Ishikawa (cell line): ENCODE measurements at regions not wholly inside any gene's neighbourhood (a gene's known extent, or its start where the extent isn't known, plus 50 kb on each side); places are given as distances from the start of the nearest gene placed in this dataset.

ENCODE experiments used
- CEBPB ChIP-seq: IDR thresholded peaks from 2 replicates; pipeline ENCODE4 v1.6.1; 2012
- CREB1 ChIP-seq: IDR thresholded peaks from 2 replicates; pipeline ENCODE4 v1.6.1; 2012; ENCODE audit warnings: low read depth
- EGR1 ChIP-seq: IDR thresholded peaks from 2 replicates; pipeline ENCODE4 v1.6.1; 2012
- EP300 ChIP-seq: IDR thresholded peaks from 2 replicates; pipeline ENCODE4 v1.6.1; 2012; ENCODE audit warnings: borderline replicate concordance
- FOXM1 ChIP-seq: IDR thresholded peaks from 2 replicates; pipeline ENCODE4 v1.6.1; 2012; ENCODE audit warnings: low read depth, borderline replicate concordance
- MAX ChIP-seq: IDR thresholded peaks from 2 replicates; pipeline ENCODE4 v1.6.1; 2012
- NFIC ChIP-seq: IDR thresholded peaks from 2 replicates; pipeline ENCODE4 v1.6.1; 2012
- RAD21 ChIP-seq: IDR thresholded peaks from 2 replicates; pipeline ENCODE4 v1.6.1; 2012; ENCODE audit warnings: low read depth
- REST ChIP-seq: IDR thresholded peaks from 2 replicates; pipeline ENCODE4 v1.6.1; 2012; ENCODE audit warnings: low read depth, mild to moderate bottlenecking
- TAF1 ChIP-seq: IDR thresholded peaks from 2 replicates; pipeline ENCODE4 v1.6.1; 2012; ENCODE audit warnings: low read depth, mild to moderate bottlenecking
- TCF12 ChIP-seq: IDR thresholded peaks from 2 replicates; pipeline ENCODE4 v1.6.1; 2012; ENCODE audit warnings: low read depth
- TEAD4 ChIP-seq: IDR thresholded peaks from 2 replicates; pipeline ENCODE4 v1.6.1; 2012
- USF1 ChIP-seq: IDR thresholded peaks from 2 replicates; pipeline ENCODE4 v1.6.1; 2012
- YY1 ChIP-seq: IDR thresholded peaks from 2 replicates; pipeline ENCODE4 v1.6.1; 2012; ENCODE audit warnings: low read depth
- ZBTB7A ChIP-seq: IDR thresholded peaks from 2 replicates; pipeline ENCODE4 v1.6.1; 2012; ENCODE audit warnings: low read depth

GRCh38 chr5:25764733-25765132, 1120.0 kb upstream of the CDH10 start:
- TF ChIP-seq CREB1 (no peak), REST (no peak), MAX (no peak), USF1 (no peak), YY1 (no peak)

DNA sequence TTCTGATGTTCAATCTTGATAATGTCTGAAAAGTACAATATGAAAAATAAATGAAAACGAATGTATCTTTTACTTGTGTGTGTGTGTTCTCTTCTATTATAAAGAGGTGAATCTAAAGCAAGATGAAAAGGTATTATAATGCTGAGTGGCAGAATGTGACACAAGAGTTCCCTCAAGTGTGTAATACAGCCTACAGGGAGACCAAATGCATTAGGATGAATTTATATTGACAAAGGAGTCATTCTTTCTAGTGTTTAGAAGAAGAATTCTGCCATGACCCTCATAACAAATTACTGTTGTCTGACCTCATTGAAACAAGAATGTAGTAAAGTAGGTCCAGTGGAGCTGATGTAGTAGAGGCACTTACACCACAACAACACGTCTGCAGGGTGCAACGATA, 1119.0 kb upstream of the CDH10 start:
- TF ChIP-seq TAF1 (no peak), TEAD4 (no peak), ZBTB7A (no peak), NFIC (no peak), EP300 (no peak), USF1 (no peak), EGR1 (no peak), YY1 (no peak), RAD21 (no peak), FOXM1 (no peak), REST (no peak)

DNA sequence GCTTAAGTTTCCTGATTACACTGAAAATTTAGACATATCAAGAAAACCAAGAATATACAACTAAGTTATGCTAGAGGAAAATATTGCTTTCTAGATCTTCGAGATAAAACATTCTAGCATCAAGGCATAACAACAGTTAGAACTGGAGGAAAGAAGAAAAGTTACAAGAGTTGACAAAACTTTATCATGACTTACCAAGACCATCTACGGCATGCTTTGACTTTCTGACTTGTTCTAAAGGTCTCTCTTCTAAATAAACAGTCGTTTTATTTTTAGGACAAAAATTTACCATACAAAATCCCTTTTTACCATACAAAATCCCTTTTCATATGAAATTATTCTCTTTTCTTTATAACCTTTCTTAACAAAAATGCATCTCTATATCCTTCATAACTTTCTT, 1110.1 kb upstream of the CDH10 start:
- TF ChIP-seq EP300 (no peak), CEBPB (no peak)

DNA sequence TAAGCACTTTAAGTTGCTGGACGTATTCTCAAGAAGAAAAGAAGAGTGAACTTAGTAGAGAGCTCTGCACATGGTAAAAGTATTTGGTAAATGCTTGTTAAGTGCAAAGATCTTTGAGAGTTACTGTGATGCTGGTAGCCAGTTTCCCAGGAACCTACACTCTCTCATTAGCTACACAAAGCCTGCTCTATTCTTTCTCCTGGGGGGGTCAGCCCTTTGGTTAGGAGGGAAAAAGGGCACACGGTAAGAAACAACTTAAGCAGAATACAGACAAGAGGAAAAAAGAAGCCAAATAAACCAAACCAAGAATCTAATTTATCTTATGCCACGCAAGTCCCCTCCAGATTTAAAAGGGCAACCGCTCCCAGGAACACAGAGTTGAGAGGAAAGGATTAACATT, 1100.1 kb upstream of the CDH10 start:
- TF ChIP-seq EP300 (no peak), REST (no peak), TEAD4 (no peak), TAF1 (no peak), RAD21 (no peak), EGR1 (no peak), YY1 (no peak), MAX (no peak), CEBPB (no peak)

- TF ChIP-seq MAX (no peak), EP300 (no peak), USF1 (no peak), CREB1 (no peak), ZBTB7A (no peak), FOXM1 (no peak), YY1 (no peak), RAD21 (no peak), CEBPB (no peak), TCF12 (no peak), NFIC (no peak), REST (no peak), EGR1 (no peak), TAF1 (no peak), TEAD4 (no peak)
These were observed 1071.9 kb upstream of the CDH10 start for GRCh38 chr5:25716680-25717079.
